Head of caudate nucleus (tissue), 42 donors: ENCODE measurements at regions not wholly inside any gene's neighbourhood (a gene's known extent, or its start where the extent isn't known, plus 50 kb on each side); places are given as distances from the start of the nearest gene placed in this dataset.

Experiments used
- DNase-seq, 42 donors: peaks; one replicate each; pipeline versions ENCODE4 v3.0.0 to v3.0.0-alpha.2; 2020 to 2021; ENCODE audit warnings: mixed read lengths in 7 of 42
- intact Hi-C: fragments of 100-400 bp; cut with DNase I; formaldehyde crosslinking; loops from one replicate; pipeline ENCODE4 v1.15.0; 2022

DNA sequence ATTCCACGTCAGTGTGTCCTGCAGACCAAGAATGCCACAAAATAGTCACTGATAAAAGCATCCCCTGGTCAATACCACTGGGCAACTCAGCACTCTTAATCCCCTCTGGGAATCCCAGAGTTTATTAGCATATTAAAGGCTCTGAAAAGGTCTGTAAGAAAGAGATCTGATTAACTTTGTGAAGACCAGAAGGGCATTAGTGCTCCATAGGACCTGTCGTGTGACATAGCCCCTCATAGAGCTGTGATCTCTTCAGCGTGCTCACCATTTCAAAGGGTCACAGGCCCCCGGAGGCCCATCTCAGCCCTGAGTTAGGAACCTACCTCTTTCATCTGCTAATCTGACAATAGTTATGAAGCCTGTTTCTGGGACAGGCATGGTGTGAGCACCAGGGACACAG, 299.2 kb downstream of the MN1 start:
- intact Hi-C loops: no loop called here
- no peak for DNase-seq

DNA sequence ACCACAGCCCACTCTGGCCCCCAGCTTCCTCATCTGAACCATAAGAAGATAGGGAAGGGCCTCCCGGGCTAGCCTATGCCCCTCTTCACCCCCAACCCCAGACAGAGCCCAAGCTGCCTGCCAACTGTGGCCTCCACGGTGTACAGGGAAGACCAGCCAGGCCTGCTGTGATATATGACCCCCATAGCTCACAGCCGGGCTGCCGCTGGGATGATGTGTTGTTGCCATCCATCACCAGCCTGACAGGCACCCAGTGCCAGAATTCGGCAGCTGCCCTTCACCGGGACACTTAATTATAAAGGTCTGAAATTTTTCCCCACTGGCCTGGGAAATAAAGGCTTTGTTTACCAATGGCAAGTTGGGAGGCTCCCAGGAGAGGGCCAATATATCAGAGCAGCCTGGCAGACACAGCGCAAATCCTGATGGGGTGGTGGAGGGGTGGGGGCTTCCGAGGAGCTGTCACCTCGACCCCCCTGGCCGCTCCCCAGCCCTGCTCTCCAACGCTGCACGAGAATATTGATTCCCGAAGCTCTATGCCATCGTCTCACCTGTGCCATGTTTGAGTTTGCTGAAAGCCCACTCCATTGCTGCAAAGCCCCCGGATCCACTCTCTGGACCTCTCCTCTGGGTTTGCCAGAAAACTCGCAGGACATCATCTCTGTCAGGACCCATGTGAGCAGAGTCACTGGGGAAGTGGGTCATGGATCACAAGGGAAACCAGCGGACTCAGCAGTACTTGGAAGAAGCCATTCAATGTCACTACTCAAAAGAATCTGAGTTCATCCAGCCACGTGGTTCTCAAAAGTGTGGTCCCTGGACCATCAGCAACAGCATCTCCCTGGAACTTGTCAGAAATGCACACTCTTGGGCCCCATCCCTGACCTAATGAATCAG, 296.9 kb downstream of the MN1 start:
- intact Hi-C loops: no loop called here
- DNase-seq: no peak

DNA sequence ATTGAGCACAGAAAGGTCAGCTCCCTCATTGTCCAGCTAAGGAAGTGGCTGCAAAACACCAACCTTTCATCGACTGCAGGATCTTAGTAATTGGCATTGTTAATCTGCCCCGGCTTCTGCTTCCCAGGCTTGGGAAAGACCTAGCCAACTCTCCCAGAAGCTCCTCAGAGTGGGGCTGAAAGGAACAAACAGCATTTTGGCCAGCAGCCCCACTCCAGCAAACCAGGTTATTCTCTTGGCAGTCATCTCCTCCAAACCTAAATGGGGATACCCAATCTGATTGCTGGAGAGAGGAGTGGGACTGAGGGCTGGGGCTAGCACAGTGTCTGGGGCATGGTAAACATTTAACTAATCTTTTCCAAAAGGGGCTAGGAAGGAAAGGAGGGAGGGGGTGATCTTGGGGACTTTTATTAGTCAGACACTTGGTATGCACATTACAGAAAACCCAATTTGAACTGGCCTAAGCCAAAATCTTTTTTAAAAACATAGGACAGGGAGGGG, 294.4 kb downstream of the MN1 start:
- intact Hi-C loops: no loop called here
- peak in 3 of 42 donors; percentile 9 to 38 (median 10) for DNase-seq

DNA sequence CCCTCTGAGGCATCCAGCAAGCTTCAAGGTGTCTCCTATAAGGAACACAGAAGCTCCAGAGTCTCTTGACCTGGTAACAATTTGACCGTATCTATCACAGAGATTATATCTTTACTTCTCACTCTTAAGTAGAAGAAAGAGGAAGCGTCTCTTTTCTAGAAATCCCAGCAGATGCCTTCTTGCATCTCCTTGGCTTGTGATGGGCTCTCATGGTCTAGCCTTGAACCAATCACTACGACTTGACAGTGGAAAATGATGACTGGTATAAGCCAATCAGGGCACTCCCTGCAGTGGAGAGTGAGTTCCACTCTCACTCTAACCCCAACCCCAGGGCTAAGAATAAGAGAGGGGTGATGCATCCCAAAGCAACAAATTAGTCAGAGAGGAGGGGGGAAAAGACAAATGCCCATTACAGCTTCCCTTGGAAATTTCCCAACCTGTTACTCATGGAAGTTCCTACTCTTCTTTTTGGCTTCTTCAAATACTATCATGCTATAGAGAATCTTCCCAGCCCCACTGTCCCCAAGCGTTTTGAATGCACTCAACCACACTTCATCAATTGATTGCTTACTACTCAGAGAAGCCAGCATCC, 293.5 kb downstream of the MN1 start:
- no peak for DNase-seq
- intact Hi-C loops: no loop called here

DNA sequence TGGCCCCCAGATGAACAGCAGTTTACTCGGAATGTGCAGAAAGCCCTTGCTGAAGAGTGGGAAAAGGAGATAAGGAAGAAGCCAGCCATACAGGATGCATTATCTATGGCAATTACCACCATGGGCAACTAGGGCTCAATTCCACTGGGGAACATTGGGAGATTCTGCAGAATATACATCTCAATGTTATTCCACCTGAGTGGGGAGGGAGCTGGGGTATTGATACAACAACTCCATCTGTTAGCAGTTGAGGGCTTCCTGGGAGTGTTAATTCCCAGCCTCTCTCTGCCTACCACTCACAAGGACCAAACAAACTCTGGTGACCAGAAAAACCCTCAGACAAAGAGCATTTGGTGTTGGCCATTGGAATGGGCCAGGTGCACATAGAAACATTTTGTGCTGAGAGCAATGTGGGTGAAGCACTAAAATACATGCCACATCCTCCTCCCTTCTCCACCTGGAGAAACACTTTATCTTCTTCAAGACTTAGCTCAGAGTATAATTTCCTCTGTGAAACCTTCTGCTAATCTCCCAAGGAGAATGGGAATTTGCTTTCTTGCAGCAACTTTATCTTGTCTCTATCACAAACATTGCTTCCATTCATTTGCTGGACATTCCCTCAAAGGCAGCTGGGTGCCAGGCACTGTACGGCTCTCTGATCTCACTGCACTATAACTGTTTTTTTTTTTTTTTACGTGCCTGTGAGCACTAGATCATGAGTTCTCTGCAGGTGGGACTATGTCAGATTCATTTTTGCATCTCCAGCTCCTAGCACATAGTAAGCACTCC, 292.2 kb downstream of the MN1 start:
- intact Hi-C loops: no loop called here

DNA sequence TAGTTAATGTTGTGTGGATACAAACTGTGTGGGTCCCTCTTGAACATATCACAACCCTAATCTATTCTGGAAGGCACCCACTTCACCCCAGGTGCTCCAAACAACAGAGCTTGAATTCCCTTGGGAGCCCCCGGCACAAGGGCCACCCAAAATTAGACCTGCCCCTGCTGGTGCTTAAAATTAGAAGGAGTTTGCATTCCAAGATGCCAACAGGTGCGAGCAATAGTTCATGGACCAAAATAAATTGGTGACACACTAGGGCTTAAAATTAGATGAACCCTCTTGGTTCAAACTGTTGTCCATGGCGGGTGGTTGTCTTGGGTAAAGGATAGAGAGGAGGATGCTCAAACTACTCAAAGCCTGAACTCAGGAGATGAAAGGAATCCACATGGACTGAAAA, 291.5 kb downstream of the MN1 start:
- no peak for DNase-seq
- intact Hi-C loops: no loop called here

More for the DNA sequence above, 292.2 kb downstream of the MN1 start:
- DNase-seq: no peak

GRCh38 chr22:27512283-27512761, 289.2 kb downstream of the MN1 start:
- intact Hi-C loops: no loop called here
- DNase-seq: no peak

DNA sequence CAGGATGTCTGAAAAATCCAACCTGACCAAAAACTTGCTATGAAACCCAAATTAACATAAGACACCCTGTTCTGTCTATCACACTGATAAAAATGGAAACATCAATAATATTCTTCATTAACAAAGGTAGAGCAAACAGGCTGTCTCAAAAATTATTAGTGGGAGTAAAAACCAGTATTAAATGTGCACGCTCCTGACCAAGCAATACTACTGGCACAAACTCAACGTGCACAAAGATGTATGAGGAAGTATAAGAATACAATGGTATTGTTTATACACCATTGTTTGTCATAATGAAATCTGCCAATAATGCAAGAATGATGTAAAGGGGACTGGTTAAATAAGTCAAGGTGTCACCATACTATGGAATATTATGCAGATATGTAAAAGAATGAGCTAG, 288.5 kb downstream of the MN1 start:
- intact Hi-C loops: no loop called here

GRCh38 chr22:27514601-27515523, 286.7 kb downstream of the MN1 start:
- intact Hi-C loops: no loop called here
- DNase-seq: no peak

More for the DNA sequence above, 288.5 kb downstream of the MN1 start:
- DNase-seq: no peak

- intact Hi-C loops: no loop called here
- DNase-seq: no peak
Measured at GRCh38 chr22:27517361-27518155, 284.0 kb downstream of the MN1 start.

DNA sequence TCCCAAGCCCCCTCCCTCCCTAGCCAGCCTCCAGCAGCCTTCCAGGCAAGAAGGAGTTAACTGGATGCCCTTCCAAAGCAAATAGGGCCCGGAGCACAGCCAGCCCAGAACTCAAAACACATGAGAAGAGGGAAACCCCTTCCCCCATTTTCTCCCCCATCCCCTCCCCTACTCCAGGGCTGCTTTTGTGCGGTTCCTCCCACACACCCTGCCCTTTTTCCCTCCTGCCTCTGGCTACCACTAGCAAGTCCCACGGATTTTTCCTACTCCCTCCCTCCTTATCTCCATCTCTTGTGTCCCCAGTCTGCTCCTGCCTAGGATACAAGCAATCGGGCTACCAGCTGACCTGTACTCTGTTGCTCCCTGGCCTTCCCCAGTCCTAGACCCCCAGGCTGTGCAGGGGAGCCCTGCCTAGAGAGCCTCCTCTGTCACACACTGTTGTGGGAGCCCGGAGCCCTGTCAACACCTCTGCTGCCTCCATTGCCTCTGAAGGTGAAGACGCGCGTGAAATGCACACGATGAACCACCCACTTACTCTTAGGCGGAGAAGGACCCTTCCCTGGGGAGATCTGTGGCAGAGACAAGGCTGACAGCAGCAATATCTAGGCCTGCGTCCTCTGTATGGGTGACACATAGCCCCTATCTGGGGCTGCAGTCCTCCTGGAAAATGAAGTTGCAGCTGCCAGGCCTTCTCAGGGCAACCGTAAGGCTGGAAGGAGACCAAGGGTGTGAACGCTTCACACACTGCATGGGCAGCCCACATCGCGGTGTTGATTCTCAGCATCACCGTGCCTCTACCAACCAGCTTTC, 282.8 kb downstream of the MN1 start:
- intact Hi-C loops: no loop called here
- DNase-seq: no peak

DNA sequence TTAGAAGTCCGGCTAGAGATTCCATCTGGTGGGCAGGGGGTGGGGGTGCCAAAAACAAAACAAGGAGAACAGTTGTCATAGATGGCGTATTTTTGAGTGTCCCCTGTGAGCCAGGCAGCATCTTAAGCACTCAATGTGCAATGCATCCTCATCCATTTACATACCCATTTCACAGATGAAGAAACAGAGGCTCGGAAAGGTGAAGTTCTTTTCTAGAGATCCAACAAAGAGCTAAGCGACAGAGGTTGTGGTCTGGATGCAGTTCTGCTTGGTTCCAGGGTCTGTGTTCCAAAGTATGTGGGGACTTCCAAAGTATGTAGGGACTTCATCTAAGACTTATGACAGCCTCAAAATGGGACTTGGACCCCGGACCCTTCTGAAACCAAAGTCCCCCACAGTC, 277.8 kb downstream of the MN1 start:
- intact Hi-C loops: no loop called here
- no peak for DNase-seq

- intact Hi-C loops: no loop called here
- DNase-seq: no peak
Measured at GRCh38 chr22:27525711-27526110, 275.8 kb downstream of the MN1 start.

GRCh38 chr22:27526901-27527300, 274.7 kb downstream of the MN1 start:
- intact Hi-C loops: no loop called here
- no peak for DNase-seq

DNA sequence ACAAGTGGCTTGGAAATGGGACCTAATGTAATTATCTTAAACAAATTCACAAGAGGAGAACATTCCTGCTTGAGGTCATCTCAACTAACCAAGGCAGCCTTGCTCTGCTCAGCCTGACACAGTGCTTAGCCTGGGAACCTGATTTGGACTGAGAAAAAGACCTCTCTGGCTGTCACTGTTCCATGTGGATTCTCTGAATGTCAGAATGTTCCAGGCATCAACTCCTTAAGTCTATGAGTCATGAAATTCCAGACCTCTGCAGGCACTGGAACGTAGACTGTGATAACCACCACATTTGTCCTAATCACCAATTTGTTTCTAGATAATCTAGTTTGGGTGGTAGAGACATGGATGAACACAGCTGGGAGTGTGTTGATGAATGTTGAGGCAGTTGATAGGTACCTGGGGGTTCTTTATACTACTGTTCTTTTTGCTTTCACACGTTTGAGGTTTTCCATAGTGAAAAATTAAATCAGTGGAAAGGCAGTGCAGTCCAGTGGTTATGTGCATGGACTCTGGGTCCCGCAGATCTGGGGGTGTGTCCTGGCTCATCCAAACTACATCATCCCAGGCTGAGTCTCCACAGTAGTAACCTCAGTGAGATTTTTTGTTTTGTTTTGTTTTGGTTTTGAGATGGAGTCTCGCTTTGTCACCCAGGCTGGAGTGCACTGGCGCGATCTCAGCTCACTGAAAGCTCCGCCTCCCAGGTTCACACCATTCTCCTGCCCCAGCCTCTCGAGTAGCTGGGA, 269.6 kb downstream of the MN1 start:
- no peak for DNase-seq

GRCh38 chr22:27533105-27533745, 268.3 kb downstream of the MN1 start:
- no peak for DNase-seq
- intact Hi-C loops: no loop called here

More for the DNA sequence above, 269.6 kb downstream of the MN1 start:
- intact Hi-C loops: no loop called here
